Left lung (tissue), 4 donors: ENCODE measurements at regions not wholly inside any gene's neighbourhood (a gene's known extent, or its start where the extent isn't known, plus 50 kb on each side); places are given as distances from the start of the nearest gene placed in this dataset.

Experiments
- ATAC-seq: fragments of 200-7000 bp; cut with Tn5 transposase; one replicate; pipeline ENCODE4 v1.9.1; 2020; ENCODE audit warnings: moderate library complexity
- DNase-seq, 4 donors: peaks; one replicate each; pipeline ENCODE4 v3.0.0-alpha.2; 2013 to 2020
- H3K27ac ChIP-seq, 2 donors: fragments of 200-600 bp; sonication (generic) in 1 of 2; one replicate each; pipeline versions ENCODE4 v1.5.0 to v1.8.0; 2020 to 2021
- H3K27me3 ChIP-seq, 2 donors: fragments of 200-600 bp; sonication (generic) in 1 of 2; one replicate each; pipeline versions ENCODE4 v1.5.0 to v1.8.0; 2020 to 2021
- H3K36me3 ChIP-seq, 2 donors: fragments of 200-600 bp; sonication (generic) in 1 of 2; one replicate each; pipeline versions ENCODE4 v1.5.0 to v1.8.0; 2020 to 2021
- H3K4me1 ChIP-seq, 2 donors: fragments of 200-600 bp; one replicate each; pipeline ENCODE4 v1.8.0; 2021
- H3K4me3 ChIP-seq, 2 donors: fragments of 200-600 bp; sonication (generic) in 1 of 2; one replicate each; pipeline versions ENCODE4 v1.5.0 to v1.8.0; 2020 to 2021; ENCODE audit warnings: mild to moderate bottlenecking in 1 of 2
- H3K9me3 ChIP-seq, 2 donors: fragments of 200-600 bp; sonication (generic) in 1 of 2; one replicate each; pipeline versions ENCODE4 v1.5.0 to v1.8.0; 2020 to 2021
- CTCF ChIP-seq, 2 donors: fragments of 200-600 bp; sonication (generic) in 1 of 2; IDR thresholded peaks; one replicate each; pipeline versions ENCODE4 v1.5.0 to v1.8.0; 2021; ENCODE audit warnings: antibody characterized with exemption in 2 of 2
- intact Hi-C, 2 donors: fragments of 100-400 bp; cut with DNase I; formaldehyde crosslinking; loops; one replicate each; pipeline versions ENCODE4 v1.11.2 to v1.14.2; 2022
- donor health status: DM: no; HTN: yes; CAD: no.
- donor health status: DM: no; HTN: no; CAD: no.

- Histone ChIP-seq H3K36me3 (no peaks in the 10 kb centered on the region), H3K4me3 (no peak overlapping the region), H3K27ac (no peak overlapping the region), H3K4me1 (no peaks in the 10 kb centered on the region), H3K9me3 (peaks cover 0 to 10% of the 10 kb centered on the region in 2 donors), H3K27me3 (no peaks in the 10 kb centered on the region)
- no peak for TF ChIP-seq CTCF (IDR thresholded peaks at IDR 0.05)
- ATAC-seq = no peak
- DNase-seq = no peak
- intact Hi-C loops = no loop called here
Observed at GRCh38 chr18:28494151-28494550, 317.2 kb upstream of the CDH2 start.

GRCh38 chr18:28485918-28486317 lies 309.0 kb upstream of the CDH2 start:
- intact Hi-C loops = no loop called here
- H3K4me3 ChIP-seq = no peak overlapping the region
- TF ChIP-seq CTCF (IDR thresholded peaks at IDR 0.05) = no peak
- H3K4me1 ChIP-seq = no peaks in the 10 kb centered on the region
- no peaks in the 10 kb centered on the region for H3K27me3 ChIP-seq
- ATAC-seq (no peak), DNase-seq (no peak)
- no peaks in the 10 kb centered on the region for H3K36me3 ChIP-seq
- no peak overlapping the region for H3K27ac ChIP-seq
- peaks cover 0 to 6% of the 10 kb centered on the region in 2 donors for H3K9me3 ChIP-seq

- Histone ChIP-seq H3K27ac (no peak overlapping the region), H3K4me1 (no peaks in the 10 kb centered on the region), H3K9me3 (peaks cover 0 to 6% of the 10 kb centered on the region in 2 donors), H3K27me3 (no peaks in the 10 kb centered on the region), H3K36me3 (no peaks in the 10 kb centered on the region), H3K4me3 (no peak overlapping the region)
- intact Hi-C loops = no loop called here
- ATAC-seq (no peak), DNase-seq (no peak)
- TF ChIP-seq CTCF (IDR thresholded peaks at IDR 0.05) = no peak
Observed at GRCh38 chr18:28485210-28485801, 308.4 kb upstream of the CDH2 start.

- ATAC-seq (no peak), DNase-seq (no peak)
- H3K4me1 ChIP-seq = no peaks in the 10 kb centered on the region
- peaks cover 0 to 48% of the 10 kb centered on the region in 2 donors for H3K9me3 ChIP-seq
- intact Hi-C loops = no loop called here
- TF ChIP-seq CTCF (IDR thresholded peaks at IDR 0.05) = no peak
- no peaks in the 10 kb centered on the region for H3K36me3 ChIP-seq
- no peak overlapping the region for H3K27ac ChIP-seq
- H3K4me3 ChIP-seq = no peak overlapping the region
- no peaks in the 10 kb centered on the region for H3K27me3 ChIP-seq
Observed at GRCh38 chr18:28478531-28478930, 301.6 kb upstream of the CDH2 start.

GRCh38 chr18:28476302-28476701 lies 299.4 kb upstream of the CDH2 start:
- no peak for DNase-seq
- Histone ChIP-seq H3K36me3 (no peaks in the 10 kb centered on the region), H3K27ac (no peak overlapping the region), H3K9me3 (peaks cover 0 to 47% of the 10 kb centered on the region in 2 donors), H3K4me1 (no peaks in the 10 kb centered on the region), H3K4me3 (no peak overlapping the region), H3K27me3 (no peaks in the 10 kb centered on the region)
- ATAC-seq = no peak
- intact Hi-C loops = no loop called here
- no peak for TF ChIP-seq CTCF (IDR thresholded peaks at IDR 0.05)
